Fibroblast of skin of abdomen (primary cell): ENCODE measurements at regions not wholly inside any gene's neighbourhood (a gene's known extent, or its start where the extent isn't known, plus 50 kb on each side); places are given as distances from the start of the nearest gene placed in this dataset.

Experiments used
- DNase-seq: peaks from one replicate; pipeline ENCODE4 v3.0.0-alpha.2; 2013

GRCh38 chr11:69976794-69977193 is 101.3 kb upstream of the ANO1 start:
- DNase-seq, result no peak

- no peak for DNase-seq
Measured at GRCh38 chr11:69977951-69978350, 100.2 kb upstream of the ANO1 start.

- DNase-seq, result no peak
Measured at GRCh38 chr11:69978841-69979614, 99.1 kb upstream of the ANO1 start.

DNA sequence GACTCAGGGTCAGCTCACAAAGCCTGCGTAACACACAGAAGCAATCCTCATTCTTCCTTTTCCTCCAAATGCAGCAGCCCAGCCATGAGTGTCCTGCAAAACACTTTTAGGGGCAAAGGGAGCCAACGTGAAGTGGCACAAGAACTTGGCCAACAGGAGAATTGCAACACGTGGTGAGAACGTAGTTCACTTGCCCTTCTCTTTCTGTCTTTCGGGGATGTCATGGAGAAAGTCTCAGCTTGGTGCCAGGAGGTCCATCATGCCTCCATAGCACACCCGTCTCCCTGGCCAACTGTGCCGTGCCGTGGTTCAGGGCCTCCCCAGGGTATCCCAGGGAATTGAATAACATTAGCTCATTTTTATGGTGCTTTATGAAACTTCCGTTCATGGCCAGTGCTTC is 98.5 kb upstream of the ANO1 start:
- no peak for DNase-seq

GRCh38 chr11:69981119-69981784 is 96.9 kb upstream of the ANO1 start:
- DNase-seq, result no peak

DNA sequence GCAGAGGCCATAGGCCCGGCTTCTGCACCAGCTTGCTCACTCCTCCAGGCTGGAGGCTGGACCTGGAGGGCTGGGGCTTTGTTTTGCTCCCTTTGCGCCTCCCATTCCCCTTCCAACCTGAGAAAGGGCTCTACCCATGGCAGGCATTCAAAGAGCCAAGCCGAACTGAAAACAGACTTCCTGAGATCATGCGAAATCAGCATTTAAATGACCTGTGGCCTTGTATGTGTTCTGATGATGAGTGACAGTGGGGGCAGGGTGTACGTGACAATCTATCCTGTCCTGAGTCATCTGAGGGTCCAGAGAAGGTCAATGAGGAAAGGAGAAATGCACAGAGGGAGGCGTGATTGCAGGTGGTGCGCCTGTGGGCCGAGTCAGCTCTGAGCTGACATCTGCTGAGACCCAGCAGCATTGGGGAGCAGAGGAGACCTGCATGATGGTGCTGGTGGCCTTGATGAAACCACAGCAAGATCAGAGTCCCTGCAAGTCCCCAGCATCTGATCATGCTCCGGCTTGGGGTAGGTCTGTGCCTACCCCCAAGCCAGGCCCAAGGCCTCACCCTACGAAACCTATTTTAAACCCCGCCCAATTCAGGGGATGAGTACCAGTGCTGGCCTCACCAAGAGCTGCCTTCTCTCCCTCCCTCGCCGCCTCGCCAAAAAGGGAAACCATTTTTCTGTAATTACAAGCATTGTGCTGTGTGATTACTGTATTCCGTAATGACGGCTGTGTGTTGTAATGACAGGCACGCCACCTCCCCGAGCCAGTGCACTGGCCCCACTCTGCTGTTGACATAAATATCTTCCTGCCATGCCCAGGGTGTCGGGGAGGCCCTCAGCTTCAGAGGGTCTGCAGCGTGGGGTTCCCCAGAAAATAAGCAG is 95.2 kb upstream of the ANO1 start:
- DNase-seq, result no peak

DNA sequence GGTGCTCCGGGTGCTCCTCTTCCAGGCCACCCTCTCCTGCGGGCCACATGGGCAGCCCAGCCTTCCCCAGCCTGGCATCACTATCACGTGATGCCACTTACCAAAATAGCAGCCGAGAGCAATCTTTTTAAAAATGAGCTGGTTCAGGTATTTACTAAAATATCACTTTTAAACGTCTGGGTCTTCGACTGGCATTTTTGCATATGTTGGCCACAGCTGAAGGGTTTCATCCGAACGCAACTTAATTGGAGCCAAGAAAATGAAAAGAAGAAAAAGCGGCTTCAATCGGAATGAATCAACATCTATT is 94.6 kb upstream of the ANO1 start:
- no peak for DNase-seq

GRCh38 chr11:69983897-69984438 is 94.1 kb upstream of the ANO1 start:
- no peak for DNase-seq

GRCh38 chr11:69984457-69985261 is 93.5 kb upstream of the ANO1 start:
- DNase-seq, result no peak

GRCh38 chr11:69985331-69985640 is 92.8 kb upstream of the ANO1 start:
- DNase-seq, result no peak

- DNase-seq, result no peak
Measured at GRCh38 chr11:69985641-69986439, 92.3 kb upstream of the ANO1 start.

- DNase-seq, result no peak
Measured at GRCh38 chr11:69986440-69986787, 91.7 kb upstream of the ANO1 start.

- no peak for DNase-seq
Measured at GRCh38 chr11:69986830-69987229, 91.3 kb upstream of the ANO1 start.

DNA sequence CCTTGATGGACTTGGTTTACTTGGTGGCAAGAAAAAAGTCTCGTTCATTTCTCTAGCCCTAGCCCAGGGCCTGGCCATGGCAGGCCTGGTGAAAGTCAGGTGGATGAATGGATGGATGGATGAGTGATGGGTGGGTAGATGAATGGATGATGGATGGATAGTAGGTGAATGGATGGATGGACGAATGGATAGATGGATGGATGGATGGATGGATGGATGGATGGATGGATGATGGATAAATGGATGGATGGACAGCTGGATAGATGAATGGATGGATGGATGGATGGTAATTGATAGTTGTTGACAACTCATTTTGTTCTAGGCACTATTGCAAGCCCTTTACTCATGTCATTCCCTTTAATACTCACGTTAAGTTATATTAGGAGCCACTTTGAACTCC is 86.1 kb upstream of the ANO1 start:
- DNase-seq, result no peak

DNA sequence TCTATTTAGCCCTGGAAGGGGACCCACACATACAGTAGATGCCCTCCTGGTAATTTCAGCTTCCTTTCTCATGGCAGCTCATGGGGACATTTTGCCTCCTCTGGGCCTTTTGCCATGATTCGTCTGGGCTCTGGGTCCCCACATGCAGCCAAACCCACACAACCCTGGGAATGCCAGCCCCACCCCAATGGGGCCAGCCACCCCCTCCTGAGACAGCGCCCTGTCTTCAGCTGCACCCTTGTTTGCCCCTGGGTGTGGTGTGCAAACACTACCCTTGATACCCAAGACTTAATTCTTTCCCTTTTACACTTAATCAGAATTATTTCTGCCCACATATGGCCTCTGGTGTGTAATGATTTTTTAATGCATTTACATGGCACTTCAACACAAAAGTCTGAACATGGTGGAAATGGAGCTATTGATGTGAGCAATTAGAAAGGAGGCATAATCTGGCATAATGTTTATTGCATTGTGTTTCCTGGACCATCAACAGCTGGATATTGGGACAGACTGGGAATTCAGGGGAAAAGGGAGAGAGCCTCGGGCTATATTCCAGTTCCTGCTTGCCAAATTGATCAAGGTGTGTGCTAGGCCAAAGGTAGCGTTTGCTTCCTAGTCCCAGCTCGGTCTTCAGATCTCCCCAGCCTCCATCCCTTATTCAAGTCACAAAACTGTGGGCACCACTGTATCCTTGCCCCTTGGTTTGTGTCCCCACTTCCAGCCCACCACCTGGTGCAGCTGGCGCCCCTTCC is 85.0 kb upstream of the ANO1 start:
- no peak for DNase-seq

DNA sequence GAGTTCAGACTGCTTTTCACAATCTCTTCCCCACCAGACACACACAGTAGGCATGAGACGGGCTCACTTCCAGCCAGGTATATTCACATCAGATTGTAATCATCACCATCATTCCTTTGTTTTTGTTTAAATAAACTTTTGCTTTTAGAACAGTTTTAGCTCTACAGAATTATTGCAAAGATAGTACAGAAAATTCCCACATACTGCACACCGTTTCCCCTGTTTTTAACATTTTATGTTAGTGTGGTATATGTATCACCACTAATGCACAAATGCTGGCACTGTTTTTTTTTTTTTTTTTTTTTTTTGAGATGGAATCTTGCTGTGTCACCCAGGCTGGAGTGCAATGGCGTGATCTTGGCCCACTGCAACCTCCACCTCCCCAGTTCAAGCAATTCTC is 83.3 kb upstream of the ANO1 start:
- no peak for DNase-seq

DNA sequence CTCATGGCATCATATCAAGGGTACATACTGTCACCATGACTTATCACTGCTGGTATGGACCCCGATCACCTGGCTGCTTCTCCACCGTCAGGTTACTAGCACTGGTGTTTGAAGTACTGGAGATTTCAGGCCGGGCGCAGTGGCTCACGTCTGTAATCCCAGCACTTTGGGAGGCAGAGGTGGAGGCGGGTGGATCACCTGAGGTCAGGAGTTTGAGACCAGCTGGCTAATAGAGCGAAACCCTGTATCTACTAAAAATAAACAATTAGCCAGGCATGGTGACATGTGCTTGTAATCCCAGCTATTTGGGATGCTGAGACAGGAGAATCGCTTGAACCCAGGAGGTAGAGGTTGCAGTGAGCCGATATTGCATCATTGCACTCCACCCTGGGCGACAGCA is 82.4 kb upstream of the ANO1 start:
- DNase-seq, result no peak

GRCh38 chr11:69996451-69996850 is 81.7 kb upstream of the ANO1 start:
- DNase-seq, result no peak

DNA sequence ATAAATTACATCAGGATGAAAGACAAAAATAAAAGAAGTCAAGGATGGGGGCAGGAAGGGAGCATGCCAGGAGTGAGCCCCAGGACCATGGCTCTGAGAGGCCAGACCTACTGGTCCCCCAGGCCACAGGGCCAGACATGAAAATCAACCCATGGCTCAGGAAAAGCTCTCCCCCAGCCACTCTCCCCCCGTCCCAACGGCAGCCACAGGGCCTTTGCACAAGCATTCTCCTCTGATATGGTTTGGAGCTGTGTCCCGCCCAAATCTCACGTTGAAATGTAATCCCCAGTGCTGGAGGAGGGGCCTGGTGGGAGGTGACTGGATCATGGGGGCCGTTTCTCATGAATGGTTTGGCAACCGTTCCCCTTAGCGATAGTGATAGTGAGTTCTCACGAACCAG is 80.8 kb upstream of the ANO1 start:
- DNase-seq, result no peak

- DNase-seq, result no peak
Measured at GRCh38 chr11:69999721-70000120, 78.4 kb upstream of the ANO1 start.

- DNase-seq, result no peak
Measured at GRCh38 chr11:70000228-70000627, 77.9 kb upstream of the ANO1 start.
